Transverse colon (tissue), 4 donors: ENCODE measurements at regions not wholly inside any gene's neighbourhood (a gene's known extent, or its start where the extent isn't known, plus 50 kb on each side); places are given as distances from the start of the nearest gene placed in this dataset.

Experiments
- CTCF ChIP-seq, 5 experiments: fragments of 200-600 bp in 3 of 5; fragments of 450-650 bp in 2 of 5; sonication (generic) in 3 of 5; IDR thresholded peaks; 1 replicate in 2 of 5; 2 replicates in 3 of 5; pipeline ENCODE4 v1.5.1; 2016 to 2017; ENCODE audit warnings: antibody characterized with exemption in 5 of 5, inconsistent platforms in 3 of 5, mild to moderate bottlenecking in 2 of 5, moderate library complexity in 1 of 5
- EP300 ChIP-seq: sonication (generic); formaldehyde crosslinking; IDR thresholded peaks from one replicate; pipeline ENCODE4 v1.6.1; 2017; ENCODE audit warnings: antibody characterized with exemption, low read depth
- POLR2A ChIP-seq: fragments of 450-650 bp; IDR thresholded peaks from one replicate; pipeline ENCODE4 v1.6.1; 2016; ENCODE audit warnings: antibody characterized with exemption, mild to moderate bottlenecking, moderate library complexity
- POLR2AphosphoS5 ChIP-seq, 3 donors: sonication (generic); formaldehyde crosslinking; IDR thresholded peaks; one replicate each; pipeline ENCODE4 v1.6.1; 2016; ENCODE audit warnings: antibody characterized with exemption in 3 of 3

- TF ChIP-seq CTCF (IDR thresholded peaks at IDR 0.05) (no peak), POLR2A (no peak), EP300 (no peak), POLR2AphosphoS5 (IDR thresholded peaks at IDR 0.05) (no peak)
These were observed 395.4 kb upstream of the THRB start for GRCh38 chr3:24890012-24890411.
